ENCODE measurements at regions not wholly inside any gene's neighbourhood (a gene's known extent, or its start where the extent isn't known, plus 50 kb on each side); places are given as distances from the start of the nearest gene placed in this dataset.

GRCh38 chr15:69609776-69610175, 157.2 kb downstream of the RPLP1 start:
- WGBS (ENCODE audit: missing lambda C conversion rate), result 75% methylated on average over 5 of the region's 5 CpGs
- TF ChIP-seq MAX (IDR thresholded peaks at IDR 0.05), result no peak
- no peak for TF ChIP-seq MAFK (IDR thresholded peaks at IDR 0.05; ENCODE audit: partially characterized antibody)
- TF ChIP-seq ATOH8 (CRISPR knock-in tag; IDR thresholded peaks at IDR 0.05; ENCODE audit: low read depth), result no peak
- TF ChIP-seq HOXB13 (CRISPR knock-in tag; IDR thresholded peaks at IDR 0.05; ENCODE audit: low read depth), result no peak
- TF ChIP-seq PBX3 (IDR thresholded peaks at IDR 0.05), result no peak
- no peak for TF ChIP-seq E2F6 (IDR thresholded peaks at IDR 0.05; ENCODE audit: borderline replicate concordance, low read depth)
- no peak for TF ChIP-seq ZFP36 (IDR thresholded peaks at IDR 0.05; ENCODE audit: borderline replicate concordance, partially characterized antibody)
- FAIRE-seq (no peak), ATAC-seq (no peak), DNase-seq (ENCODE audit: low read depth in 1 of 2, low spot score in 1 of 2) (no peak)
- Histone ChIP-seq H3K4me2 (no peak overlapping the region), H3K4me1 (no peaks in the 10 kb centered on the region), H3K9me3 (no peaks in the 10 kb centered on the region), H3K27ac (no peak overlapping the region), H3K4me3 (no peak overlapping the region)
- ChIA-PET POLR2A (no interaction called here), CTCF (interaction anchor here (0.6 kb wide), 1 partner anchor 132 kb away, joined by 5 read pairs; no protein-coding TSS in a partner anchor)

GRCh38 chr15:69610277-69610676, 157.7 kb downstream of the RPLP1 start:
- Histone ChIP-seq H3K27ac (no peak overlapping the region), H3K4me2 (no peak overlapping the region), H3K4me1 (no peaks in the 10 kb centered on the region), H3K9me3 (no peaks in the 10 kb centered on the region), H3K4me3 (no peak overlapping the region)
- CTCF ChIA-PET, result interaction anchor here (0.6 kb wide), 1 partner anchor 177 kb away, joined by 3 read pairs; no protein-coding TSS in a partner anchor
- DNase-seq (ENCODE audit: low read depth in 1 of 2, low spot score in 1 of 2), result no peak
- no peak for TF ChIP-seq NFE2L2 (conservative IDR thresholded peaks at IDR 0.05; ENCODE audit: low read length)
- no peak for TF ChIP-seq FOSL2 (IDR thresholded peaks at IDR 0.05)
- no peak for TF ChIP-seq FOSL2 (CRISPR knock-in tag; IDR thresholded peaks at IDR 0.05)
- TF ChIP-seq HES2 (IDR thresholded peaks at IDR 0.05), result no peak
- no peak for TF ChIP-seq FOXS1 (CRISPR knock-in tag; IDR thresholded peaks at IDR 0.05)
- no peak for TF ChIP-seq RFX5 (IDR thresholded peaks at IDR 0.05)
- TF ChIP-seq EHMT2 (IDR thresholded peaks at IDR 0.05; ENCODE audit: low read depth), result no peak
- no peak for TF ChIP-seq HOXB13 (CRISPR knock-in tag; IDR thresholded peaks at IDR 0.05; ENCODE audit: low read depth)
- no peak for TF ChIP-seq POLR2A (IDR thresholded peaks at IDR 0.05; ENCODE audit: low read length)
- no peak for FAIRE-seq
- no peak for ATAC-seq
- POLR2A ChIA-PET, result no interaction called here

- no peaks in the 10 kb centered on the region for H3K4me1 ChIP-seq
- FAIRE-seq (no peak), ATAC-seq (no peak), DNase-seq (ENCODE audit: low read depth in 1 of 2, low spot score in 1 of 2) (no peak)
- H3K9me3 ChIP-seq, result no peaks in the 10 kb centered on the region
- no peak overlapping the region for H3K4me3 ChIP-seq
- 53% methylated on average over 5 of the region's 5 CpGs for WGBS (ENCODE audit: missing lambda C conversion rate)
- ChIA-PET CTCF (interaction anchor here (0.6 kb wide), 1 partner anchor 177 kb away, joined by 3 read pairs; no protein-coding TSS in a partner anchor), POLR2A (no interaction called here)
- no peak overlapping the region for H3K27ac ChIP-seq
- H3K4me2 ChIP-seq, result no peak overlapping the region
- TF ChIP-seq SREBF2 (IDR thresholded peaks at IDR 0.05) (no peak), HES2 (IDR thresholded peaks at IDR 0.05) (no peak), CBX2 (IDR thresholded peaks at IDR 0.05; ENCODE audit: borderline replicate concordance, low read depth) (no peak), ATOH8 (CRISPR knock-in tag; IDR thresholded peaks at IDR 0.05; ENCODE audit: low read depth) (no peak), JUN (IDR thresholded peaks at IDR 0.05) (no peak), USF2 (IDR thresholded peaks at IDR 0.05) (no peak), HEYL (CRISPR knock-in tag; IDR thresholded peaks at IDR 0.05) (no peak), NR3C1 (IDR thresholded peaks at IDR 0.05) (no peak), HOXA7 (CRISPR knock-in tag; IDR thresholded peaks at IDR 0.05) (no peak), REST (IDR thresholded peaks at IDR 0.05) (no peak), SMC3 (IDR thresholded peaks at IDR 0.05) (no peak), KDM5A (IDR thresholded peaks at IDR 0.05) (no peak), MAFK (IDR thresholded peaks at IDR 0.05; ENCODE audit: partially characterized antibody) (no peak), JUNB (IDR thresholded peaks at IDR 0.05) (no peak), CHD2 (IDR thresholded peaks at IDR 0.05; ENCODE audit: low read length, partially characterized antibody) (no peak)
Observed at GRCh38 chr15:69610858-69611257, 158.2 kb downstream of the RPLP1 start.
